ENCODE measurements at regions not wholly inside any gene's neighbourhood (a gene's known extent, or its start where the extent isn't known, plus 50 kb on each side); places are given as distances from the start of the nearest gene placed in this dataset.

GRCh38 chr5:171710451-171711024 is 75.1 kb upstream of the SMIM23 start:
- Histone ChIP-seq H3K9ac (ENCODE audit: low read length) (no peak overlapping the region), H3K27ac (ENCODE audit: low read length) (no peak overlapping the region), H3K4me2 (ENCODE audit: low read depth, low read length, poor library complexity, severe bottlenecking) (no peak overlapping the region), H3K9me2 (replicated peaks; ENCODE audit: insufficient read depth, low read length) (no peaks in the 10 kb centered on the region), H3K27me3 (ENCODE audit: low read length) (no peaks in the 10 kb centered on the region), H2AFZ (ENCODE audit: low read length) (no peak overlapping the region), H4K20me1 (ENCODE audit: insufficient read depth, low read depth, low read length) (no peaks in the 10 kb centered on the region), H3K4me1 (ENCODE audit: low read length) (no peaks in the 10 kb centered on the region), H3K9me3 (ENCODE audit: low read length) (no peaks in the 10 kb centered on the region), H3K36me3 (ENCODE audit: insufficient read depth, low read length) (no peaks in the 10 kb centered on the region), H3K79me2 (ENCODE audit: low read length) (no peaks in the 10 kb centered on the region), H3K4me3 (ENCODE audit: low read length) (no peak overlapping the region)
- no peak for DNase-seq

DNA sequence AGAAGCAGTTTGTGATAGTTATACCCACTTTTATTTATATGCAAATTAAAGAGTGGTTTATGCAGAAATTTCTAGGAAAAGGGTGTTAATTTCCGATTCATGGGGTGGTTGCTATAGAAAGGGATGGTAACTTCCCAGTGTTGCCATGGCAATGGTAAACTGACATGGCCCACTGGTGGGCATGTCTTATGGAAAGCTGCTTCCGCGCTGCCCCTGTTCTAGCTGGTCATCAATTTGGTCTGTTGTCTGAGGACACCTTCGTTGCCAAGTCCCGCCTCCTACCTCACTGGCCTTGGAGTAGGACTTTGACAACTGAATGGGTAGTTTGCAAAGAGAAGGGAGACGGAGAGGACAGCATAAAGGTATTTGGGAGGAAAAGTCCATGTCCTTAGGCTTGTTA is 74.0 kb upstream of the SMIM23 start:
- no peak for DNase-seq

DNA sequence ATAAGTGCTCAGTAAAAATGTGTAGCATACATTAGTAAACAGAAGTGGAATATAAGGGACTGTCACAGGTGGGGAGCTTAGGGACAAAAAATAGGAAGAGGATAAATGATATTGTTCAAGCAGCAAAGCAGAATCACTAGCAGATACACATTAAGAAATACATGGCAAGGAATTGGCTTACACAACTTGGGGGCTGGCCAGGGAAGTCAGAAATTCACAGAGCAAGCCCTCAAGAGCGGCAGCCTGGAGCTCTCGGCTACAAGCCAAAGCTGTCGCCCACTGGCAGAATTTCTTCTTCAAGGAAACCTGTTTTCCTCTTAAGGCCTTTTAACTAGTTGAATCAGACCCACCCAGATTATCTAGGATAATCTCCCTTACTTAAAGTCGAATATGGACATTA is 73.0 kb upstream of the SMIM23 start:
- Histone ChIP-seq H3K9ac (ENCODE audit: low read length) (no peak overlapping the region), H2AFZ (ENCODE audit: low read length) (no peak overlapping the region), H3K79me2 (ENCODE audit: low read length) (no peaks in the 10 kb centered on the region), H3K27ac (ENCODE audit: low read length) (no peak overlapping the region), H3K4me3 (ENCODE audit: low read length) (no peak overlapping the region), H3K9me2 (replicated peaks; ENCODE audit: insufficient read depth, low read length) (no peaks in the 10 kb centered on the region), H3K9me3 (ENCODE audit: low read length) (no peaks in the 10 kb centered on the region), H3K27me3 (ENCODE audit: low read length) (no peaks in the 10 kb centered on the region), H3K36me3 (ENCODE audit: insufficient read depth, low read length) (no peaks in the 10 kb centered on the region), H4K20me1 (ENCODE audit: insufficient read depth, low read depth, low read length) (no peaks in the 10 kb centered on the region), H3K4me2 (ENCODE audit: low read depth, low read length, poor library complexity, severe bottlenecking) (no peak overlapping the region), H3K4me1 (ENCODE audit: low read length) (no peaks in the 10 kb centered on the region)
- no peak for DNase-seq

More for the DNA sequence above, 74.0 kb upstream of the SMIM23 start:
- Histone ChIP-seq H3K4me3 (ENCODE audit: low read length) (no peak overlapping the region), H2AFZ (ENCODE audit: low read length) (no peak overlapping the region), H3K27me3 (ENCODE audit: low read length) (no peaks in the 10 kb centered on the region), H3K9me3 (ENCODE audit: low read length) (no peaks in the 10 kb centered on the region), H3K36me3 (ENCODE audit: insufficient read depth, low read length) (no peaks in the 10 kb centered on the region), H3K27ac (ENCODE audit: low read length) (no peak overlapping the region), H3K9me2 (replicated peaks; ENCODE audit: insufficient read depth, low read length) (no peaks in the 10 kb centered on the region), H3K4me2 (ENCODE audit: low read depth, low read length, poor library complexity, severe bottlenecking) (no peak overlapping the region), H4K20me1 (ENCODE audit: insufficient read depth, low read depth, low read length) (no peaks in the 10 kb centered on the region), H3K79me2 (ENCODE audit: low read length) (no peaks in the 10 kb centered on the region), H3K4me1 (ENCODE audit: low read length) (no peaks in the 10 kb centered on the region), H3K9ac (ENCODE audit: low read length) (no peak overlapping the region)

GRCh38 chr5:171713152-171713551 is 72.5 kb upstream of the SMIM23 start:
- Histone ChIP-seq H3K9ac (ENCODE audit: low read length) (no peak overlapping the region), H3K4me2 (ENCODE audit: low read depth, low read length, poor library complexity, severe bottlenecking) (no peak overlapping the region), H2AFZ (ENCODE audit: low read length) (no peak overlapping the region), H3K9me2 (replicated peaks; ENCODE audit: insufficient read depth, low read length) (no peaks in the 10 kb centered on the region), H3K9me3 (ENCODE audit: low read length) (no peaks in the 10 kb centered on the region), H3K79me2 (ENCODE audit: low read length) (no peaks in the 10 kb centered on the region), H4K20me1 (ENCODE audit: insufficient read depth, low read depth, low read length) (no peaks in the 10 kb centered on the region), H3K36me3 (ENCODE audit: insufficient read depth, low read length) (no peaks in the 10 kb centered on the region), H3K4me3 (ENCODE audit: low read length) (no peak overlapping the region), H3K27ac (ENCODE audit: low read length) (no peak overlapping the region), H3K27me3 (ENCODE audit: low read length) (no peaks in the 10 kb centered on the region), H3K4me1 (ENCODE audit: low read length) (no peaks in the 10 kb centered on the region)
- no peak for DNase-seq

DNA sequence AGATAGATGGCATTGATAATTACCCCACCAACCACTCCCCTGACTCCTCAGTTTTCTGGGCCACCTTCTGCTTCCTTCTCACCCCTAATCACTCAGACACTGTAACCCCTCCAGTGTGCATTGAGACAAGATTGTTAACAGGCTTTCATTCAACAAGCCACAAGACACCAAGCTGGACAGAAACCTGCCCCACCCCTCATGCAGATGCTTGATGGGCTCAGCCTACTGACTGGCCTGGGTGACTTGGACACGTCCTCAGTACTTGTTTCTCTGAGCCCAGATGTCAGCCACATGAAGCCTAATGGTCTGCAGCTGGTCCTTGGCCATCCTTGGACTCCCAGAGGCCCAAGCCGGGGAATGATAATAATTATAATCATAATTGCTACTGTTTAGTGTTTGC is 71.4 kb upstream of the SMIM23 start:
- Histone ChIP-seq H3K4me1 (ENCODE audit: low read length) (no peaks in the 10 kb centered on the region), H3K27me3 (ENCODE audit: low read length) (no peaks in the 10 kb centered on the region), H3K27ac (ENCODE audit: low read length) (no peak overlapping the region), H3K36me3 (ENCODE audit: insufficient read depth, low read length) (no peaks in the 10 kb centered on the region), H3K9ac (ENCODE audit: low read length) (no peak overlapping the region), H2AFZ (ENCODE audit: low read length) (no peak overlapping the region), H3K4me2 (ENCODE audit: low read depth, low read length, poor library complexity, severe bottlenecking) (no peak overlapping the region), H4K20me1 (ENCODE audit: insufficient read depth, low read depth, low read length) (no peaks in the 10 kb centered on the region), H3K9me2 (replicated peaks; ENCODE audit: insufficient read depth, low read length) (no peaks in the 10 kb centered on the region), H3K4me3 (ENCODE audit: low read length) (no peak overlapping the region), H3K79me2 (ENCODE audit: low read length) (no peaks in the 10 kb centered on the region), H3K9me3 (ENCODE audit: low read length) (no peaks in the 10 kb centered on the region)
- DNase-seq, result no peak

- Histone ChIP-seq H3K9me3 (ENCODE audit: low read length) (no peaks in the 10 kb centered on the region), H2AFZ (ENCODE audit: low read length) (no peak overlapping the region), H3K9ac (ENCODE audit: low read length) (no peak overlapping the region), H3K9me2 (replicated peaks; ENCODE audit: insufficient read depth, low read length) (no peaks in the 10 kb centered on the region), H3K4me3 (ENCODE audit: low read length) (no peak overlapping the region), H3K27ac (ENCODE audit: low read length) (no peak overlapping the region), H4K20me1 (ENCODE audit: insufficient read depth, low read depth, low read length) (no peaks in the 10 kb centered on the region), H3K36me3 (ENCODE audit: insufficient read depth, low read length) (no peaks in the 10 kb centered on the region), H3K27me3 (ENCODE audit: low read length) (no peaks in the 10 kb centered on the region), H3K4me1 (ENCODE audit: low read length) (no peaks in the 10 kb centered on the region), H3K79me2 (ENCODE audit: low read length) (no peaks in the 10 kb centered on the region), H3K4me2 (ENCODE audit: low read depth, low read length, poor library complexity, severe bottlenecking) (no peak overlapping the region)
- no peak for DNase-seq
Observed at GRCh38 chr5:171714851-171715250, 70.8 kb upstream of the SMIM23 start.

GRCh38 chr5:171715551-171715950 is 70.1 kb upstream of the SMIM23 start:
- no peak overlapping the region for H2AFZ ChIP-seq (ENCODE audit: low read length)
- H3K27me3 ChIP-seq (ENCODE audit: low read length), result no peaks in the 10 kb centered on the region
- H3K9me2 ChIP-seq (replicated peaks; ENCODE audit: insufficient read depth, low read length), result no peaks in the 10 kb centered on the region
- no peaks in the 10 kb centered on the region for H3K9me3 ChIP-seq (ENCODE audit: low read length)
- no peak for DNase-seq
- H3K36me3 ChIP-seq (ENCODE audit: insufficient read depth, low read length), result no peaks in the 10 kb centered on the region
- no peaks in the 10 kb centered on the region for H3K4me1 ChIP-seq (ENCODE audit: low read length)
- no peaks in the 10 kb centered on the region for H4K20me1 ChIP-seq (ENCODE audit: insufficient read depth, low read depth, low read length)
- no peak overlapping the region for H3K4me2 ChIP-seq (ENCODE audit: low read depth, low read length, poor library complexity, severe bottlenecking)
- H3K27ac ChIP-seq (ENCODE audit: low read length), result no peak overlapping the region
- no peaks in the 10 kb centered on the region for H3K79me2 ChIP-seq (ENCODE audit: low read length)
- H3K9ac ChIP-seq (ENCODE audit: low read length), result no peak overlapping the region
- H3K4me3 ChIP-seq (ENCODE audit: low read length), result no peak overlapping the region

DNA sequence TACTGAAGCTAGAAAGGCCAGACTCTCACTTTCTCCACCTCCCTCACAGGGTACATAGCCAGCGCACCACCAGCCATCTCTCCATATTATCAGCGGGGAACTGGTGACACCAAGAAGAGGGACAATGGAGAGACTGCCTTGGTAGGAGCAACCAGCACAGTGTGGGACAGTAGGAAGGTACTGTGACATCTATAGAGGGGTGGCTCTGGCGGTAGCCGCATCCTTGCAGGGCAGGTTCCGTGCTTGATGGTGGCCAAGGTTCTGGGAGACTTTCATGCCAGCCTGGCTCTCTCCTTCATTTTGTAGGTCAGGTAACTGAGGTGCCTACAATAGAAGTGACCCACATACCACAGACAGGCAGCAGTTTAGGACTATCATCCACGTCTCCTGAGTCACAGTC is 65.5 kb upstream of the SMIM23 start:
- H3K79me2 ChIP-seq (ENCODE audit: low read length), result no peaks in the 10 kb centered on the region
- no peaks in the 10 kb centered on the region for H4K20me1 ChIP-seq (ENCODE audit: insufficient read depth, low read depth, low read length)
- no peak for DNase-seq

DNA sequence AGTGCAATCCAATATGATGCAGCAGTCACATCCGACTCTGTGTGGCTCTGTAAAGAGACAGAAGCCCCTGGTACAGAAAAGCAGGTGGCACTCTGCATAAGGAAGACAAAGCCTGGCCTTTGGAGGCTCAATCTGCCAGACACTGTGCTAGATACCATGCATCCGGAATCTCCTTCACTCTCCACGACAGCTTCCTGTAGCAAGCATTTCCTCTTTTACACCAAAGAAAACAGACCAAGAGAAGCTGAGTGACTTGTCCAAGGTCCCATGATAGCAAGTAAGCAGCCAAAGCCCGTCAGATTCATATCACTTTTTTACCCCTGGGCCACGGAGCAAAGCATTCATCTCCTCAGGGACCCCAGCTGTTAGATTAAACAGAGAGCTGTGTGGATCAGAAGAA is 64.2 kb upstream of the SMIM23 start:
- DNase-seq, result no peak
- Histone ChIP-seq H3K4me2 (ENCODE audit: low read depth, low read length, poor library complexity, severe bottlenecking) (no peak overlapping the region), H2AFZ (ENCODE audit: low read length) (no peak overlapping the region)

More for the DNA sequence above, 65.5 kb upstream of the SMIM23 start:
- H3K36me3 ChIP-seq (ENCODE audit: insufficient read depth, low read length), result no peaks in the 10 kb centered on the region
- no peak overlapping the region for H3K27ac ChIP-seq (ENCODE audit: low read length)
- H3K9ac ChIP-seq (ENCODE audit: low read length), result no peak overlapping the region
- no peak overlapping the region for H3K4me3 ChIP-seq (ENCODE audit: low read length)
- H2AFZ ChIP-seq (ENCODE audit: low read length), result no peak overlapping the region
- no peaks in the 10 kb centered on the region for H3K27me3 ChIP-seq (ENCODE audit: low read length)
- no peaks in the 10 kb centered on the region for H3K9me2 ChIP-seq (replicated peaks; ENCODE audit: insufficient read depth, low read length)
- H3K4me1 ChIP-seq (ENCODE audit: low read length), result no peaks in the 10 kb centered on the region
- H3K4me2 ChIP-seq (ENCODE audit: low read depth, low read length, poor library complexity, severe bottlenecking), result no peak overlapping the region
- no peaks in the 10 kb centered on the region for H3K9me3 ChIP-seq (ENCODE audit: low read length)

More for the DNA sequence above, 64.2 kb upstream of the SMIM23 start:
- no peak overlapping the region for H3K9ac ChIP-seq (ENCODE audit: low read length)
- no peaks in the 10 kb centered on the region for H3K9me2 ChIP-seq (replicated peaks; ENCODE audit: insufficient read depth, low read length)
- H3K4me3 ChIP-seq (ENCODE audit: low read length), result no peak overlapping the region
- no peaks in the 10 kb centered on the region for H3K27me3 ChIP-seq (ENCODE audit: low read length)
- H3K9me3 ChIP-seq (ENCODE audit: low read length), result no peaks in the 10 kb centered on the region
- no peak overlapping the region for H3K27ac ChIP-seq (ENCODE audit: low read length)
- no peaks in the 10 kb centered on the region for H4K20me1 ChIP-seq (ENCODE audit: insufficient read depth, low read depth, low read length)
- H3K36me3 ChIP-seq (ENCODE audit: insufficient read depth, low read length), result no peaks in the 10 kb centered on the region
- no peaks in the 10 kb centered on the region for H3K4me1 ChIP-seq (ENCODE audit: low read length)
- H3K79me2 ChIP-seq (ENCODE audit: low read length), result no peaks in the 10 kb centered on the region
